ENCODE measurements at regions not wholly inside any gene's neighbourhood (a gene's known extent, or its start where the extent isn't known, plus 50 kb on each side); places are given as distances from the start of the nearest gene placed in this dataset.
"Not testable (repeated sequence)": the region's sequence is repeated elsewhere in the genome, so short reads cannot be mapped to it uniquely, and the experiment has no call there.

GRCh38 chr16:85279825-85280545 lies 167.7 kb upstream of the CIBAR2 start:
- DNase-seq, result no peak

GRCh38 chr16:85281181-85281580 lies 168.9 kb upstream of the CIBAR2 start:
- no peak for DNase-seq

- no peak for DNase-seq
These were observed 170.6 kb upstream of the CIBAR2 start for GRCh38 chr16:85282842-85283241.

GRCh38 chr16:85283305-85284050 lies 171.2 kb upstream of the CIBAR2 start:
- no peak for DNase-seq

GRCh38 chr16:85284141-85284817 lies 172.0 kb upstream of the CIBAR2 start:
- DNase-seq, result no peak

GRCh38 chr16:85285681-85286065 lies 173.4 kb upstream of the CIBAR2 start:
- no peak for DNase-seq

GRCh38 chr16:85286066-85286831 lies 174.0 kb upstream of the CIBAR2 start:
- no peak for DNase-seq

GRCh38 chr16:85286951-85287814 lies 174.9 kb upstream of the CIBAR2 start:
- no peak for DNase-seq

GRCh38 chr16:85287815-85288109 lies 175.5 kb upstream of the CIBAR2 start:
- not testable (repeated sequence) for DNase-seq

GRCh38 chr16:85288341-85288868 lies 176.1 kb upstream of the CIBAR2 start:
- no peak for DNase-seq

GRCh38 chr16:85288869-85289660 lies 176.8 kb upstream of the CIBAR2 start:
- DNase-seq, result no peak

- DNase-seq, result no peak
These were observed 177.7 kb upstream of the CIBAR2 start for GRCh38 chr16:85289760-85290625.

- DNase-seq, result no peak
These were observed 178.5 kb upstream of the CIBAR2 start for GRCh38 chr16:85290626-85291301.

- DNase-seq, result no peak
These were observed 179.3 kb upstream of the CIBAR2 start for GRCh38 chr16:85291302-85292148.

- no peak for DNase-seq
These were observed 181.2 kb upstream of the CIBAR2 start for GRCh38 chr16:85293458-85293857.

- no peak for DNase-seq
These were observed 181.8 kb upstream of the CIBAR2 start for GRCh38 chr16:85293904-85294642.

- no peak for DNase-seq
These were observed 182.7 kb upstream of the CIBAR2 start for GRCh38 chr16:85294810-85295508.

All from NCI-H526 treated with DMSO at 0.1 percent for 48 hours (cell line).